HG03378 (cell line): ENCODE measurements at regions not wholly inside any gene's neighbourhood (a gene's known extent, or its start where the extent isn't known, plus 50 kb on each side); places are given as distances from the start of the nearest gene placed in this dataset.
"Not testable (repeated sequence)": the region's sequence is repeated elsewhere in the genome, so short reads cannot be mapped to it uniquely, and the experiment has no call there.

Source experiments
- ATAC-seq: cut with Tn5 transposase; IDR thresholded peaks from one replicate; pipeline ENCODE4 v1.9.1; 2021; ENCODE audit warnings: mild to moderate bottlenecking, moderate library complexity; ENCODE audit not compliant: unreplicated experiment

DNA sequence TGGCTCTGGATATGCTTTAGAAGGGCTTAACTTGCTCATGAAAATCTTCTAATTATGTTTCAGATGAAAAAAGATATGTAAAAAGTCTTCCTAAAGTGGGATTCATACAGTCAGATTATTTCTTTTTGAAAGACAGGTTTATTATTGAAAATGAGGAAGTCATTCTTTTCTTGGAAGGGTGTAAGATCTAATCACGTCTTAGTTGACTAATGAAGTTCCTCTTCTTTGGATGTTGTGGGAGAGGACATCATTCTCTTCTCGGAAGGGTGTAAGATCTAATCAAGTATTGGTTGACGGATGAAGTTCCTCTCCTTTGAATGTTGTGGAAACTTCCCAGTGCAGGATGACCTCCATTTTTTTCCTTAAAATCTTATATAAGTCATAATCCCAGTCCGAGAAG lies 74.9 kb downstream of the ALG10 start:
- no peak for ATAC-seq

DNA sequence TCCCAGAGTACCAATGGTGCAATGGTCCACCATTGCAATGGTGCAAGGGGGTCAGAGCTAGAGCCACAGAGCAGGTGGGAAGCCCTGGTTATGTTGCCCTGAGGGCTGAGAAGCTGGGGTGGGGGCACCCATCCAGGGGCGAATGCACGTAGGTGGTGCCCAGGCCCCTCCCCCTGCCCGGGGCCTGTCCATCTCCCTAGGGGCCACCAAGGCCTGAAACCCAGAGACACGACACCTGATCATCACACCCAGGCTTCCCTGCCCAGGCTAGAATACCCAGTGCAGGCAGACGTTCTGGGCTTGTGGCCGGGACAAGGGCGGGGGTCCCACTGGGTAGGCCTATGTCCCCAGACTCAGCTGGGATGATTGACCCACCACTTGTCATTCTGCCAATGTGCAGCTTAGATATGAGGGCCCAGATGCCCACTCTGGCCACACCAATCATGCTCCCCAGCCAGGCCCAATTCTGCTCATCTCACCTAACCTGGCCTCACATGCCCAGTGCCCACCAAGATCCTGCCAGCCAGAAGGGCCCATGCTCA lies 83.2 kb downstream of the ALG10 start:
- ATAC-seq, result no peak

DNA sequence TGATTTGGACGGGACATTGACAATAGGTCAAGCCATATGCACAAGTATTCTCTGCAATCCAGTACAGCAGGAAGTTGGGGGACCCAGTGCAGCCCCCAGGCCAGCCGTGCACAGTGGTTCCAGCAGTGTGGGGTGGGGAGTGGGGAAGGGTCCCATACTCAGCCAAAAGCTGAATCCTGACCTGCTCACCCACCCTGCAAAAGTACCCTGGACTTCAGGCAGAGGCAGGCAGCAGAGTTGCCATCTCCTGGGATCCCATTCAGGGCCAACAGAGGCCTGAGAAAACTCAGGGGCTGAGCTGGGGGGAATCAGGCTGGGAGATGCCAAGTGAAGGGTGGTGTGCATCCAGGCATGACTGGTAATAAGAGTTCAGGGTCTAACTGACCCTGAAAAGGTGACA lies 83.9 kb downstream of the ALG10 start:
- no peak for ATAC-seq

DNA sequence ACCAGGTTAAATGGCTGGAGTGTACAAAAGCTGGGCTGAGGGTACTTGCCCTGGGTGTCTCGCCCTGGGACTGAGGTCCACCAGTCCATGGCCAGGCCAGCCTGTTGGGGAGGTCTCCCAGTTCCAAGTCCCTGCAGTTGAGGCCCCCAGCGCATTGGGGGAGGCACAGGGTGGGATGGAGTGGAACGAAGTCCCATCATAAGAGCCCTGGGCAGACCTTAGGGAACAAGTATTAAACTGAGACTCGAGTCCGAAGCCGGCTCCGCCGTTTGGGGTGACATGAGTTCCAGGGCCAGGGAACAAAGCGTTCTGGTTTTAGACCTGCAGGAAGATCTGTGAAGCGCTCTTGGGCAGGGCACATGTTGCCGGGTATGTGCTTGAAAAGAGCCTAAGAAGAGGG lies 84.7 kb downstream of the ALG10 start:
- no peak for ATAC-seq

DNA sequence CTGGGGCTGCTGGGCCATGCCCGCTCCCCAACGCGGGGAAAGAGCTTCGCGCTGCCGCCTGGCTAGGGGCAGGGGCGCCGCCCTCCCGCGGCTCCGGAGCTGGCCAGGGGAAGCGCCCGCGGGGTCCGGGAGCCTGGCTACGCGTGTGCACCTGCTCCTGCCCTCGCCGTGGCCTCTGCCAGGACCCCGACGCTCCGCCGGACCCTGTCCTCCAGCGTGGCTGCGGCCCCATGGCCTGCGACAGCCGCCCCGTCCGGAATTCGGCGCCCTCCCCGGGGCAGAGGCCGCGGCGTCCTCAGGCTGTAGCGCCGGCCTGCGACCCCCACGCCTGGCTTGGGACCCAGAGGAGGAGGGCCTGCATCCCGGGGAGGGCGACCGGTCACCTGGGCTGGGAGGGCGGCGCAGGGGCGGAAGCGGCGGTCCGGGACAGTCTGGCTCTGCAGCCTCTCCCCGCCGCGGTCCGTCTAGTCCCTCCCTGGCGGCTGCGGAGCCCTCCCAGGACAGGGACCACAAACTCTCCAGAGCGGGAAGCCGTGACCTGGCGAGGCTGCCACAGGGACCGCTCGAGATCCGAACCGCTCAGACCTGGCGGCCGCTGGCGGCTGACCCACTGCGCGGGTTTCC lies 85.6 kb downstream of the ALG10 start:
- ATAC-seq, result no peak

DNA sequence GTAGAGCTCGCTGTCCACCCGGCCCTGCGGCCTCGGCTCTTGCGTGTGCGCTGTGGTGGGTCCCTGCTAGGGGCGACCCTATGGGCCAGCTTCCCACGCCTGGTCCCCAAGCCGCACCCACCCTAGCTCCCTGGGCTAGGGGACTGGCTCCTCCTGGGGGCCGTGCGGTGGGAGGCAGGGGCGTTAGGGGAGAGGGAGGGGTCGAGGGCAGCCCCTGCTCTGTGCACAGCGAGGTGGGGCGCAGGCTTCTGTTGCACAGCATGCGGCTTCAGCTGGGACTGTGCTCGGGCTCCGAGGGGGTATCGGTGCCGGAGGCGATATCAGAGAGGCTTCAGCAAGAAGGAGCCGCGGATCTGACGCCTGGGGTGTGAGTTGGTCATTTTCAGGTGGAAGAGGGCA lies 86.1 kb downstream of the ALG10 start:
- ATAC-seq, result no peak

DNA sequence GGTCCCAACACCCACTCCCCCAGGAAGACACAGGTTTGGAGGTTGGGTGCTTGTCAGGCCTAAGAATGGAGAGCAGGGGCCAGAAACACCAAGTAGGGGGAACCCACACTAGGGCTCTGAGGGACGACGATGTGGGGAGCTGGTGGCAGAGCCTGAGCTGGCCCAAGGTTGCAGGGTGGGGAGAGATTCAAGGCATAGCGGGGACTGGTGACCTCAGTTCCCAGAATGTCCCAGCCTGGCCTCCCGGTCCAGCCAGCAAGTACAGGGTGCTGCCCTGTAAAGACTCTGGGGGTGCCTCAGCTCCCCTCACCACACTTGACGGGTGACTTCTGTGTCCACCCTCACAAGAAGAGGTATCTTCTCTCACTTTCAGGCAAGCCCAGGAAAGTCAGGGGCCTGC lies 86.7 kb downstream of the ALG10 start:
- no peak for ATAC-seq

DNA sequence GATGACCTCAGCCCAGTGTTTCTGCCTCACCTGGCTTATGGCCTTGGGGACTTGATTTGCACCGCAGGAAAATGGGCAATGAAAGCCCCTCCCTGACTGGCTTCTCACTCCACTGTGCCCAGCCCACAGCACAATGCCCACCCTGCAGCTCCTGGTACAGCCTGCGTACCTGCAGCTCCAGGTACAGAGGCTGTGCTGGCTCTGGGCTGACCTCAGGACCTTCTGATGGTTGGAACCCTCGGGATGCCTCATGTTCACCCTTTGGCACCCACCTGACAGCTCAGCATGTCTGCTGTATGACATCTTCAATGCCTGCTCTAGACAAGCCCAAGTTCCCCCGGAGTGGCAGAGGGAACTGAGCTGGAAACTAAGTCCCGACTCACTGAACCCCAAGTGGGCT lies 87.1 kb downstream of the ALG10 start:
- ATAC-seq, result no peak

DNA sequence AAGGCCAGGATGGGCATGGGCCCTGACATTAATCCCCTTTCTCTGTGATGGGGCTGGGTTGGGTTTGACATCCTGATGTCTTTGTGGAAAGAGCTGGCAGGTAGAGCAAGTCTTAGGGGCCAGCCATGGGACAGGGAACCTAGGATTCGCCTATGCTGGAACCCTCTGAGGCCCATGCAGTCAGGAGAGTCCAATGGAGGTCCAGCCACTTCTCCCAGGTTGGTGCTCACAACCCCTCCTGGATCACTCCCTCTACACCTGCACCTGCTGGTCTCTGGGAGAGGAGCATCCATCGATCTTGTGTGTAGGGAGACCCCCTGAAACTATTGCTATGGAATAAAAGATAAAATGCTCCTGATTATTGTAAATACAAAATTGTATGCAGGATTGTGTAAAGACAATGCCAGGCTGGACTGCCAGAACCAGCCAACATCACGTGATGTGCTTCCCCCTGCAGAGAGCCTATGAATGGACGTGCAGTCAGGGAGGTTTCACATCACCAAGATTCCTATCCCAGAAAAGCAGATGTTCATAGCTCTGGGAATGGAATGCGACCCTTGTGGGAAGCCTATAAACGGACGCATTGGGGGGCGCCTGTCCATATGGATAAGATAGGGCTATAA lies 87.7 kb downstream of the ALG10 start:
- not testable (repeated sequence) for ATAC-seq

DNA sequence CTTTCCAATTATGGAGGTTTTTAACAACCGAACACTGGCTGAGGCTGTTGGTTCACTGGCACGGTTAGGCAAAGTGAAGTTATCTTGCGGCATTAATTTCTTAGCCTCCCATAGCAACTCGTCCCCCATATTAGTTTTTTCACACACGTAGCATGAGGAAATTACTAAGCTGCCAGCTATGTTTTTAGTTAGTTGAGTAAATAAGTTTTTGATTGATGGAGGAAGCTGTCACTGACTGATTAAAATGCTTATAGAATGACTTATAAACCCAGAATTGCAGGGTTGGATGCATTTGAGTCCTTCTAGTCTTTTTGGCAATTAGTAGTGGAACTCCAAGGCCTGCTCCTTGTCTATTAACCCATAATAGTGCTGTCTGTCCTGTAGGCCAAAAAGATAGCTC lies 97.1 kb downstream of the ALG10 start:
- ATAC-seq, result no peak

DNA sequence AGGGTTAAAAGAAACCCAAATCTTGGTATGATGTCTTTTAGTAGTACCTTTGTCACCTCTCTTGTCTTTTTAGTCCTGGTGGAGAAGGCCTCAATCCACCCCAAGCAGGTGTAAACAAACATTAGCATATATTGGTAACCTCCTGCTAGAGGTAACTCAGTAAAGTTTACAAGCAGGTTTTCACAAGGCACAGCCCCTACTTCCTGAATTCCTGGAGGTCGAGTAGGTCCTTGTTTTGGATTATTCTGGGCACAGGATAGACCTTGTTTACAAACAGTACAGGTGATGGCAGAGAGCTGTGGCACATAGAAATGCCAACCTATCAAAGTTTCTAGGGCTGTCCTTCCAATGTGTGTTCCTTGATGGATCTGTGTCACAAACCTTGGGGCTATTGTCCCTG lies 99.1 kb downstream of the ALG10 start:
- ATAC-seq, result no peak

DNA sequence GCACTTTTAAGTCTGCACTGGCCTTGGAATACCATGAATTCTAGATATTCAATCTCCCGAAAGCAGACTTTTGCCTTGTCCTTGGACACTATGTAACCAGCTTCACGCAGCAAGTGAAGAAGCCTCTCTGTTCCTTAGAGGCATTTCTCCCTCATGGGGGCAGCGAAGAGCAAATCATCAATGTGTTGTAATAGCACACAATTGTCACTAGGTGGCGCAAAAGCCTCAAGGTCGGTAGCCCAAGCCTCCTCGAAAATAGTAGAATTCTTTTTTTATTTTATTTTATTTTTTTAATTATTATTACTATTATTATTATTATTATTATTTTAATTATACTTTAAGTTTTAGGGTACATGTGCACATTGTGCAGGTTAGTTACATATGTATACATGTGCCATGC lies 100.8 kb downstream of the ALG10 start:
- ATAC-seq, result peak; percentile 65

DNA sequence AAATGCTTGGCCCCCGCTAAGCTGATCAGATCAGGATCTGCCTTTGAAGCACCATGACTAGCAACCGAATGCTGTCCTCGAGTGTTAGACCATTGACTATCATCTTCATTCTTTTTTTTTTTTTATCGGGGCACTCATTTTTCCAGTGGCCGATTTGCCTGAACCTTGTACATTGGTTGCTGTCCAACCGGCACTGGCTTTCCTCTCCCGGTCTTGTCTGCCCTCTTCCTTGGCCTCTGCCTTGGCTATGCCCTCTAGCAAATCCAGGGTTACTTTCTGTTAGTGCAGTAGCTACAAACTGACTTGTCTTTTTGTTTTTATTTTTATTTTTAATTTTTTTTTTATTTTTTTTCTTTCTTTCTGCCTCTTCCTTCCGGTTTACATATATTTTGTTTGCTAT lies 102.3 kb downstream of the ALG10 start:
- no peak for ATAC-seq

DNA sequence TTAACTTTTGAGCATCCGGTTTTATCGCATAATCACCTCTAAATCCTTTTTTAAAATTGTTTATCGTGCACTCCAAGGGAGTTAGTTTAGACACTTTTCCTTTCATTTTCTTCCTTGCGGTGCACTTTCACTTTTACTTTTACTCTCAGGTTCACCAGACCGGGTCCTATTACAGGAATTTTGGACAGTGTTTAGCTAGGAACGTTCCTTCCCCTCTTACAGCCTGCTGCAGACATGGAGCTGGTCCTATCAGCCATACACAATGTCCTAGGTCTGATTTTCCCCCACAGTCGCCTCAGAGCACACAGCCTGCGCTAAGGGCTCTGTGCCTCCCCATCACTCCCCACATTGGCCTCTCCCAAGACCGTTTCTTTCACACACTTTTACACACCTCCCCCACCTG lies 103.9 kb downstream of the ALG10 start:
- ATAC-seq, result peak; percentile 78

DNA sequence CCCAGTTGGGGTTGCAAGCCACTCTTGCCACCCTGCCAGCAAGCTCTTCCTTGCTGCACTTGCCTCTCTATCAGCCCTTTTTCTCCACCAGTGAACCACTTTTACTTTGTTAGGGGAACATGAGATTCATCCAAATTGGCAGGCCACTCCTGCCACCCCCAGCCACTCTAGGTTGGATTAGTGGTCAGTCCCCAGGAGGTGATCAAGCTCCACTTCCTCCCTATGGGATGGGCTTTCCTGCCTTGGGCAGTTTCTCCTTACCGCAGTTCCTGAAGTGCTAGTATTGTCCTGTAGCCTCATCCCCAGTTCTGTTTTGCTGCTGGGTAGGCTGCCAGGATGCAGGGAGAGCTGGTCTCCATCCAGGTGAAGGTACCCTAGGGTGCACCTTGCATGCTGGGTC lies 104.5 kb downstream of the ALG10 start:
- no peak for ATAC-seq

DNA sequence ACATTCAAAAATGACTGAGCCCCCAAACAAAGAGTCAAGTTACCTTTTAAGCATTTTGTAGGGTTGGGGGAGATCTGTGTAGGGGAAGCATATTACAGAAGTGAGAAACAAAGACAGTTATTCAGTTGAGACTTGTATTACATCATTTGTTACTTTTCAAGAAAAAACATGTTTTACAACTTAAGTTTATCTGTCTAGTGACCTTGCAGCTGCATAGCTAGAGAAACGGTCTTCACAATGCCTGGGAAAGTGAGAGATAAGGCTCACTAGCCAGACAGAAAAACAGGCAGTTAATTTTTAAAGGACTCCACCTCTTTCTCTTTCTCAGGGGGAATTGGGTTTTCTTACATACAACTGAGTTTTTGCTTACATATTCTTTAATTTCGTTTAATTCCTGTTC lies 105.1 kb downstream of the ALG10 start:
- ATAC-seq, result not testable (repeated sequence)

DNA sequence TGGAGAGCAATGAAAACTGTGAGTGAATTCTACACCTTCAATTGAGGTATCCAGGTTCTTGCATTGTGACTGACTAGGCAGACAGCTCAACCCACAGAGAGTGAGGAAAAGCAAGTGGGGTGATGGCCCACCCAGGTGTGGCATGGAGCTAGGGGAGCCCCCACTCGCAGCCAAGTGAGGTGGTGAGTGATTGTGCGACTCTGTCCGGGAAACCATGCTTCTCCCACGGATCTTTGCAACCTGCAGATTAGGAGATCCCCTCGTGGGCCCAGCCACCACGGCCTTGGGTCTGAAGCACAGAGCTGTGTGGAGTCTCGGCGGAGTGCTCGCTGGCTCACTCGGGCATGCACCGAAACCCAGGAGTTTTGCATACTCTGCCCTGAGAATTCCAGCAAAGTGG lies 120.1 kb downstream of the ALG10 start:
- ATAC-seq, result no peak

DNA sequence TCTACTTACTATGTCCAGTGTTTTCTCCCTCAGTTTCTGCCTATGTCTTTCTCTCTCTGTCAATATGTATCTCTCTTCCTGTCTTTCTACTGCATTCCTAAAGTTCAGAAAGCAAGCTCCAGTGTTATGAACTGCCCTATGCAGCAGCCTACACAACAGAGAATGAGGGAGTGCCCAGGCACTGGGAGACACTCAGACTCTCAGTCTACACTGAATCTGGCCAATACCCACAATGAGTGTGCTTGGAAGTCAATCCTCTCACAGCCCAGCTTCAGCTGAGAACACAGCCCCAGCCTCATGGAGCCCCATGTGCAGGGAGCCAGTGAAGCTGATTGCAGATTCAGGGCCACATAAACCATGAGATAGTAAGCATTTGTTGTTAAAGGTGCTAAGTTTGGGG lies 128.7 kb downstream of the ALG10 start:
- ATAC-seq, result no peak

DNA sequence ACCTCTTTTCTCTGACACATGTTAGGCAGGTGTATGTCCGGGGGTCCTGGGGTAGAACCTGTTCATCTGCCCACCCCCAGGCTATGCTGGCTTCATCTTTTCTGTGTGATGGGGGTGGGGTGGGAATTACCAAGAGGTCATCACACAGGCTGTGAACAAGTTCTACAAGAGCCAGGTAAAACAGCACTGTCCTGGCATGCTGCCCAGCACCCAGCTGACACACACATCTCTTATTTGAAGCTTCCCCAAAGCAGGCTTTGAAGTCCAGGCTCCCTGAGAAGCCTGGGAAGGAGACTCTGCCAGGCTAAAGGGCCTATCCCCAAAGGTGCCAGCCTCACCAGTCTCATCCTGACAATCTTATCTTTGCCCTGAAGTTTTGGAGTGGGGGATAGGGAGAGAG lies 141.1 kb downstream of the ALG10 start:
- no peak for ATAC-seq

DNA sequence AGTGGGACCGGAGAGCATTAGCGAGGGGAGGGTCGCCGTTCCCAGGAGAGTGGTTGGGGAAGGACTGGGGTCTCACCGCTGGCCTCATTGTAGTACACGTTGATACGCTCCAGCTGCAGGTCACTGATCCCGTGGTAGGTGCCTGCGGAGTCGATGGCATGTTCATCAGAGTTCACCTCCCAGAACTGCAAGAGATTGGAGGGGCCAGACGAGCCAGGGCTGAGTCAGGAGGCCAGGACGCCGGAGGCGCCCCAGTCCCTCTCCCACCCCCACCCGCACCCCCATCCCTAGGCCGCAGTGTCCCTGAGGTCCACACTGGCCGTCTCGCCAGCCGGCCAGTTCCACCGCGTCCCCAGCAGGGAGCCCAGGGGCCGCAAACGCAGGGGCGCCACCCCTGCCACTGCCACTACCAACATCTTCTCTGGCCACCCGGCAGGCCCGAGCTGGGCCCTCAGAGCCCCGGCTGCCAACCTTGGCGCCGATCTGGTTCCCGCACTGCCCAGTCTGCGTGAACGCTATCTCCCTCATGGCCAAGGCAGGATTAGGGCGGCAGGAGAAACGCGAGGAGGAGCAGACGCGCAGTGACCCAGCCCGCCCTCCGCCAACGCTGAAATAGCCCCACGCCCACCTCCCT lies 144.2 kb downstream of the ALG10 start:
- ATAC-seq, result no peak

DNA sequence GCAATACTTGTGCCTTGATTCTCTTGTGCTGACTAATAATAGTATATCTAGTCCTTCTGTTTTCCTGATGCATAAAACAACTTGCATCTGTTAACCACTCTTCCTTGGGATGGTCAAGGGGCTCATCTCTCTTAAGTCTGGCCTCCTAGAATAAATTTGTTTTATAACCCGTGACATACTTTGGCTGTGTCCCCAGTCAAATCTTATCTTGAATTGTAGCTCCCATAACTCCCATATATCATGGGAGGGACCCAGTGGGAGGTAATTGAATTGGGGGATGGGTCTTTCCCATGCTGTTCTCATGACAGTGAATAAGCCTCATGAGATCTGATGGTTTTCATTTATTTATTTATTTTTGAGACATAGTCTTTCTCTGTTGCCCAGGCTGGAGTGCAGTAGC lies 146.2 kb downstream of the ALG10 start:
- not testable (repeated sequence) for ATAC-seq

DNA sequence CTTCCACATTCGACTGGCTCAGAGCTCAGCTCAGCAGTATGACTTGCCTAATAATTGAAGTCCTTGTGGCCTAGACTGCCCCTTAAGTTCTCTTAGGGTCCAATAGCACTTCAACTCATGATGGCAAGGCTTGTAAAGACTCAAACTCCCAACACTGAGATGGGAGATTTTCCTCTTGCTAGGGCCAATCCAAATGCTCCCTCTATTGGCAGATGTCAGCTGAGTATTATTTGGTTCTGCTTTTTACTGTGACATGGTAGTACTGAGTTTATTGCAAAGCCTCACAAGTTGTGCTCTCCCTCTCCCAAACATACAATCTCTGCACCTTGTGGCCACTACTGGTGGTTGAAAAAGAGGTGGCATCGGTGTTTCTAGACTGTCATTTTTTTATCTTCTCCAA lies 164.2 kb downstream of the ALG10 start:
- ATAC-seq, result no peak
